ENCODE measurements at regions not wholly inside any gene's neighbourhood (a gene's known extent, or its start where the extent isn't known, plus 50 kb on each side); places are given as distances from the start of the nearest gene placed in this dataset.

DNA sequence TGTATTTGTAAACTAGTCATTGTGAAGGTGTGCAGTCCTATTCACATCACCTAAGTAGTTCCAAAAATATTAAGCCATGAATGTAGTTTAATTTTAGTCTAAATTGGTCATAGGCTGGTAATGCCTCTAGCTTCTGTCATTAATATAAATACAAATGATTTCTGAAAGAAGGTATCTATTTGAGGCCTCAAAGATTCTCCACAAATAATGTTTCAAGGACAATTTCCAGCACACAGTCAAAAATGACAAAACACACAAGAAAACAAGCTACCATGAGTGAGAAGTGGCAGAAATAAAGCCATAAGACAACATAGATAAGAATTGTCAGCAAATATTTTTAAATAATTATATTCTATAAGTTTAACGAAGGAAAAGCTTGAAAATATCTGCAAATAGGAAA is 66.7 kb upstream of the PDK4 start:
- Histone ChIP-seq H3K4me3 (replicated peaks in 1 of 3; ENCODE audit: low read depth in 2 of 3, low read length in 3 of 3) (no peak overlapping the region), H2AFZ (ENCODE audit: insufficient read depth, low read depth, low read length, poor library complexity, severe bottlenecking) (no peak overlapping the region), H3K9me3 (replicated peaks in 1 of 2; ENCODE audit: control insufficient read depth in 1 of 2, insufficient read depth in 1 of 2, low read length in 2 of 2) (peaks cover 3 to 10% of the 10 kb centered on the region in 2 donors), H3K9ac (ENCODE audit: insufficient read depth, low read length, poor library complexity, severe bottlenecking) (no peak overlapping the region), H3K79me2 (ENCODE audit: insufficient read depth, low read length) (no peaks in the 10 kb centered on the region), H3K27ac (ENCODE audit: low read depth in 1 of 2, low read length in 2 of 2) (no peak overlapping the region), H3K4me2 (replicated peaks; ENCODE audit: extremely low read depth, low read length, poor library complexity, severe bottlenecking) (no peak overlapping the region), H4K20me1 (ENCODE audit: insufficient read depth, low read length) (no peaks in the 10 kb centered on the region), H3K36me3 (replicated peaks in 1 of 2; ENCODE audit: control insufficient read depth in 1 of 2, insufficient read depth in 2 of 2, low read length in 2 of 2) (no peaks in the 10 kb centered on the region), H3K27me3 (ENCODE audit: control insufficient read depth in 2 of 2, insufficient read depth in 2 of 2, low read length in 2 of 2) (no peaks in the 10 kb centered on the region), H3K4me1 (ENCODE audit: control insufficient read depth in 1 of 2, insufficient read depth in 2 of 2, low read length in 2 of 2) (no peaks in the 10 kb centered on the region)
- Mint-ChIP-seq H3K27me3 (ENCODE audit: low read depth in 3 of 3) (no peaks in the 10 kb centered on the region), H3K27ac (no peak overlapping the region), H3K36me3 (no peaks in the 10 kb centered on the region), H3K4me1 (peaks cover 9% of the 10 kb centered on the region), H3K4me3 (no peak overlapping the region), H3K9me3 (peaks cover 2 to 19% (median 9%) of the 10 kb centered on the region in 7 donors)
- WGBS (ENCODE audit: insufficient coverage), result no CpG with 5 or more reads among the region's 1 CpG
- TF ChIP-seq, protein P1, sequence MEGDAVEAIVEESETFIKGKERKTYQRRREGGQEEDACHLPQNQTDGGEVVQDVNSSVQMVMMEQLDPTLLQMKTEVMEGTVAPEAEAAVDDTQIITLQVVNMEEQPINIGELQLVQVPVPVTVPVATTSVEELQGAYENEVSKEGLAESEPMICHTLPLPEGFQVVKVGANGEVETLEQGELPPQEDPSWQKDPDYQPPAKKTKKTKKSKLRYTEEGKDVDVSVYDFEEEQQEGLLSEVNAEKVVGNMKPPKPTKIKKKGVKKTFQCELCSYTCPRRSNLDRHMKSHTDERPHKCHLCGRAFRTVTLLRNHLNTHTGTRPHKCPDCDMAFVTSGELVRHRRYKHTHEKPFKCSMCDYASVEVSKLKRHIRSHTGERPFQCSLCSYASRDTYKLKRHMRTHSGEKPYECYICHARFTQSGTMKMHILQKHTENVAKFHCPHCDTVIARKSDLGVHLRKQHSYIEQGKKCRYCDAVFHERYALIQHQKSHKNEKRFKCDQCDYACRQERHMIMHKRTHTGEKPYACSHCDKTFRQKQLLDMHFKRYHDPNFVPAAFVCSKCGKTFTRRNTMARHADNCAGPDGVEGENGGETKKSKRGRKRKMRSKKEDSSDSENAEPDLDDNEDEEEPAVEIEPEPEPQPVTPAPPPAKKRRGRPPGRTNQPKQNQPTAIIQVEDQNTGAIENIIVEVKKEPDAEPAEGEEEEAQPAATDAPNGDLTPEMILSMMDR (IDR thresholded peaks at IDR 0.05), result no peak
- intact Hi-C loops (cut with micrococcal nuclease), result no loop called here
- no peak for DNase-seq

DNA sequence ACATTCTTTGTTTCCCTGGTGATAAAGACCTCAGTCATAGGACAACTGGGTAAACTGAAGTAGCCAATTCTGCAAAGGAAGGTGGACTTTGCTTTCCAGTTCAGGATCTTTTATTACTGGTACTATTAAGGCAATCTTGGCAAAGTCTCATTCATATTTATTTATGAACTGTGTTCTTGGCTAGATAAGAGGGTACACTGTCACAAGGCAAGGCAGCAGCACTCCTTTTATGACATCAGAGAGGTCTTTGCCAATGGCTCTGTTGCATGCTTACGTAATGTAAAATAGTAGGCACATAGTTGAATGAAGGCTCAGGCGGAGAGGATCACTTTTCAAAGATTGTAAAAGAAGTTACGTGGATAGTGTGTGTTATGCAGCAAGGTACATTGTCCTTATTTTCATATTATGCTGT is 63.7 kb upstream of the PDK4 start:
- Histone ChIP-seq H3K4me3 (replicated peaks in 1 of 3; ENCODE audit: low read depth in 2 of 3, low read length in 3 of 3) (no peak overlapping the region), H2AFZ (ENCODE audit: insufficient read depth, low read depth, low read length, poor library complexity, severe bottlenecking) (no peak overlapping the region), H3K4me1 (ENCODE audit: control insufficient read depth in 1 of 2, insufficient read depth in 2 of 2, low read length in 2 of 2) (no peaks in the 10 kb centered on the region), H3K4me2 (replicated peaks; ENCODE audit: extremely low read depth, low read length, poor library complexity, severe bottlenecking) (no peak overlapping the region), H3K9ac (ENCODE audit: insufficient read depth, low read length, poor library complexity, severe bottlenecking) (no peak overlapping the region), H3K27me3 (ENCODE audit: control insufficient read depth in 2 of 2, insufficient read depth in 2 of 2, low read length in 2 of 2) (no peaks in the 10 kb centered on the region), H3K27ac (ENCODE audit: low read depth in 1 of 2, low read length in 2 of 2) (no peak overlapping the region), H3K79me2 (ENCODE audit: insufficient read depth, low read length) (no peaks in the 10 kb centered on the region), H4K20me1 (ENCODE audit: insufficient read depth, low read length) (no peaks in the 10 kb centered on the region), H3K36me3 (replicated peaks in 1 of 2; ENCODE audit: control insufficient read depth in 1 of 2, insufficient read depth in 2 of 2, low read length in 2 of 2) (no peaks in the 10 kb centered on the region), H3K9me3 (replicated peaks in 1 of 2; ENCODE audit: control insufficient read depth in 1 of 2, insufficient read depth in 1 of 2, low read length in 2 of 2) (peaks cover 3 to 10% of the 10 kb centered on the region in 2 donors)
- peaks cover 9% of the 10 kb centered on the region for H3K4me1 Mint-ChIP-seq
- no peak overlapping the region for H3K27ac Mint-ChIP-seq
- H3K36me3 Mint-ChIP-seq, result no peaks in the 10 kb centered on the region
- 100% methylated on average over 1 of the region's 3 CpGs for WGBS (ENCODE audit: insufficient coverage)
- H3K27me3 Mint-ChIP-seq (ENCODE audit: low read depth in 3 of 3), result no peaks in the 10 kb centered on the region
- intact Hi-C loops (cut with micrococcal nuclease), result no loop called here
- no peak for DNase-seq
- TF ChIP-seq, protein P1 (IDR thresholded peaks at IDR 0.05), result no peak
- no peak overlapping the region for H3K4me3 Mint-ChIP-seq
- H3K9me3 Mint-ChIP-seq, result peaks cover 2 to 19% (median 8%) of the 10 kb centered on the region in 7 donors

Data from CD14-positive monocyte (primary cell).